ENCODE measurements at regions not wholly inside any gene's neighbourhood (a gene's known extent, or its start where the extent isn't known, plus 50 kb on each side); places are given as distances from the start of the nearest gene placed in this dataset.

DNA sequence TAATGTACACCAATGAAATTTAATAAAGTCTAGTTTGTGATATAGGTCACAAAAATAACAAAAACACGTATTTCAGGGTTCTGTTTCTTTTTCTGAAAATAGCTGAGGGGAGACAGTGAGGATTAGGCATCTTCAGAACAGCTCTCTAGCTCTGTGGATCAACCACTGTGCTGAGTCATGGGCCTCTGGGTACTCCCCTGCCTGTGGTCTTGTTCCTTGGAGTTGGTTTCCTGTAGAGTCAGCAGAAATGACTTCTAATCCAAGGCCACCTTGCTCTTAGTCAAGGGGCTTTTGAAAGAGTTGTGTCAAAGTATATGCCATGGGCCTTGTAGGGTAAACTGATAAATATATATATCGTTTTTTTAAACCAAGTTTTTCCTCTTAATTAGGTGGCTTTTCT, 141.8 kb upstream of the ZRANB2 start:
- no peak for TF ChIP-seq POLR2AphosphoS5 (IDR thresholded peaks at IDR 0.05)
- no peak for TF ChIP-seq CTCF (IDR thresholded peaks at IDR 0.05)
- TF ChIP-seq POLR2A (IDR thresholded peaks at IDR 0.05; ENCODE audit: low read depth): no peak
- TF ChIP-seq EP300 (IDR thresholded peaks at IDR 0.05): no peak
- Histone ChIP-seq H3K4me1 (no peaks in the 10 kb centered on the region), H3K27me3 (no peaks in the 10 kb centered on the region), H3K27ac (replicated peaks in 1 of 4) (no peak overlapping the region), H3K4me3 (no peak overlapping the region), H3K36me3 (no peaks in the 10 kb centered on the region), H3K9me3 (no peaks in the 10 kb centered on the region)
- 85% methylated on average over 2 of the region's 2 CpGs for whole genome bisulfite sequencing
- intact Hi-C loops (cut with DNase I): no loop called here
- no peak for DNase-seq (ENCODE audit: extremely low spot score)

- no peak overlapping the region for H3K4me3 ChIP-seq
- intact Hi-C loops (cut with DNase I): no loop called here
- no peaks in the 10 kb centered on the region for H3K27me3 ChIP-seq
- H3K9me3 ChIP-seq: no peaks in the 10 kb centered on the region
- TF ChIP-seq CTCF (IDR thresholded peaks at IDR 0.05): no peak
- TF ChIP-seq POLR2AphosphoS5 (IDR thresholded peaks at IDR 0.05): no peak
- no peak for TF ChIP-seq EP300 (IDR thresholded peaks at IDR 0.05)
- TF ChIP-seq POLR2A (IDR thresholded peaks at IDR 0.05; ENCODE audit: low read depth): no peak
- 83% methylated on average over 2 of the region's 2 CpGs for WGBS
- no peak for DNase-seq (ENCODE audit: extremely low spot score)
- no peak overlapping the region for H3K27ac ChIP-seq (replicated peaks in 1 of 4)
- no peaks in the 10 kb centered on the region for H3K36me3 ChIP-seq
- no peaks in the 10 kb centered on the region for H3K4me1 ChIP-seq
These were observed 129.9 kb upstream of the ZRANB2 start for GRCh38 chr1:71210718-71211117.

GRCh38 chr1:71203241-71203640, 122.4 kb upstream of the ZRANB2 start:
- TF ChIP-seq EP300 (IDR thresholded peaks at IDR 0.05) (no peak), CTCF (IDR thresholded peaks at IDR 0.05) (no peak), POLR2A (IDR thresholded peaks at IDR 0.05; ENCODE audit: low read depth) (no peak), POLR2AphosphoS5 (IDR thresholded peaks at IDR 0.05) (no peak)
- intact Hi-C loops (cut with DNase I): no loop called here
- 92% methylated on average over 4 of the region's 4 CpGs for WGBS
- DNase-seq (ENCODE audit: extremely low spot score): no peak
- Histone ChIP-seq H3K4me3 (no peak overlapping the region), H3K27me3 (no peaks in the 10 kb centered on the region), H3K36me3 (no peaks in the 10 kb centered on the region), H3K4me1 (no peaks in the 10 kb centered on the region), H3K9me3 (no peaks in the 10 kb centered on the region), H3K27ac (replicated peaks in 1 of 4) (no peak overlapping the region)

DNA sequence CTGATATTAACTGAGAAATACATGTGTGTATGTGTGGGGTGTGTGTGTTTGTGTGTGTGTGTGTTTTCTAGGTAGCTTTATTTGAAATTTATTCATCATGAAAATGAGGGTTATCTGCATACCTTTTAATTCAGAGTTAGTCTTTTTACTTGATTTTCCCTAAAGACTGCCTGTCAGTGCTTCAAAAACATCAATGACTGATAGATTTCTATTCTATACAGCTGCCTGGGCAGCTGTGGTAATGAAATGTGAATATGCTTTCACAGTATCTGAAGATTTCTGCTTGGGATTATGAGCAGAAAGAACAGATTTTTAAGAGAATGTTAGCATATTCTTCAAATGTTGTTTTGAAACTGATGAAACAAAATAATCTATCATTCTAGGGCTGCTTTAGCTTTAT, 119.7 kb upstream of the ZRANB2 start:
- TF ChIP-seq CTCF (IDR thresholded peaks at IDR 0.05): no peak

GRCh38 chr1:71196685-71197084, 115.8 kb upstream of the ZRANB2 start:
- Histone ChIP-seq H3K36me3 (no peaks in the 10 kb centered on the region), H3K4me3 (no peak overlapping the region), H3K27ac (replicated peaks in 1 of 4) (no peak overlapping the region), H3K27me3 (no peaks in the 10 kb centered on the region), H3K9me3 (no peaks in the 10 kb centered on the region), H3K4me1 (peaks cover 0 to 10% (median 3%) of the 10 kb centered on the region in 4 donors)
- DNase-seq (ENCODE audit: extremely low spot score): no peak
- TF ChIP-seq POLR2AphosphoS5 (IDR thresholded peaks at IDR 0.05) (no peak), CTCF (IDR thresholded peaks at IDR 0.05) (peak; percentile 21 to 47 (median 37)), EP300 (IDR thresholded peaks at IDR 0.05) (no peak), POLR2A (IDR thresholded peaks at IDR 0.05; ENCODE audit: low read depth) (no peak)
- intact Hi-C loops (cut with DNase I): no loop called here

More for the DNA sequence above, 119.7 kb upstream of the ZRANB2 start:
- H3K27ac ChIP-seq (replicated peaks in 1 of 4): no peak overlapping the region
- H3K27me3 ChIP-seq: no peaks in the 10 kb centered on the region
- intact Hi-C loops (cut with DNase I): no loop called here
- no peaks in the 10 kb centered on the region for H3K9me3 ChIP-seq
- no peaks in the 10 kb centered on the region for H3K36me3 ChIP-seq
- no peak for DNase-seq (ENCODE audit: extremely low spot score)
- H3K4me1 ChIP-seq: no peaks in the 10 kb centered on the region
- H3K4me3 ChIP-seq: no peak overlapping the region
